GM21367 (cell line): ENCODE measurements at regions not wholly inside any gene's neighbourhood (a gene's known extent, or its start where the extent isn't known, plus 50 kb on each side); places are given as distances from the start of the nearest gene placed in this dataset.
"Not testable (repeated sequence)": the region's sequence is repeated elsewhere in the genome, so short reads cannot be mapped to it uniquely, and the experiment has no call there.

ENCODE experiments used
- ATAC-seq: cut with Tn5 transposase; IDR thresholded peaks from one replicate; pipeline ENCODE4 v1.9.1; 2021; ENCODE audit not compliant: unreplicated experiment

- no peak for ATAC-seq
These were observed 113.5 kb upstream of the NDUFV2 start for GRCh38 chr18:8989017-8989416.

GRCh38 chr18:8989855-8990254 is 112.6 kb upstream of the NDUFV2 start:
- no peak for ATAC-seq

GRCh38 chr18:8990276-8991031 is 112.0 kb upstream of the NDUFV2 start:
- ATAC-seq, result no peak

- no peak for ATAC-seq
These were observed 111.3 kb upstream of the NDUFV2 start for GRCh38 chr18:8991155-8991554.

GRCh38 chr18:8992500-8992899 is 110.0 kb upstream of the NDUFV2 start:
- ATAC-seq, result not testable (repeated sequence)

GRCh38 chr18:8994603-8995002 is 107.9 kb upstream of the NDUFV2 start:
- no peak for ATAC-seq

- ATAC-seq, result no peak
These were observed 107.4 kb upstream of the NDUFV2 start for GRCh38 chr18:8995096-8995495.

- ATAC-seq, result no peak
These were observed 105.6 kb upstream of the NDUFV2 start for GRCh38 chr18:8996771-8997432.

- no peak for ATAC-seq
These were observed 104.9 kb upstream of the NDUFV2 start for GRCh38 chr18:8997634-8998033.

GRCh38 chr18:8998481-8999217 is 103.8 kb upstream of the NDUFV2 start:
- no peak for ATAC-seq

GRCh38 chr18:8999872-9000271 is 102.6 kb upstream of the NDUFV2 start:
- ATAC-seq, result no peak

GRCh38 chr18:9000733-9001132 is 101.8 kb upstream of the NDUFV2 start:
- ATAC-seq, result no peak

GRCh38 chr18:9001209-9001608 is 101.3 kb upstream of the NDUFV2 start:
- ATAC-seq, result no peak

GRCh38 chr18:9003406-9004100 is 98.9 kb upstream of the NDUFV2 start:
- no peak for ATAC-seq

- not testable (repeated sequence) for ATAC-seq
These were observed 98.2 kb upstream of the NDUFV2 start for GRCh38 chr18:9004308-9004707.

GRCh38 chr18:9007700-9008099 is 94.8 kb upstream of the NDUFV2 start:
- ATAC-seq, result not testable (repeated sequence)

- no peak for ATAC-seq
These were observed 94.2 kb upstream of the NDUFV2 start for GRCh38 chr18:9008200-9008708.

GRCh38 chr18:9008709-9009635 is 93.5 kb upstream of the NDUFV2 start:
- no peak for ATAC-seq

- ATAC-seq, result no peak
These were observed 92.6 kb upstream of the NDUFV2 start for GRCh38 chr18:9009703-9010488.
